Activated CD4-positive, alpha-beta T cell treated with anti-CD3 and anti-CD28 coated beads, Interleukin-2, Interleukin-6, amounts not matched to agents 100 ng/mL and 50 ng/mL, durations not matched to agents 16 hours and 8 hours (primary cell): ENCODE measurements at regions not wholly inside any gene's neighbourhood (a gene's known extent, or its start where the extent isn't known, plus 50 kb on each side); places are given as distances from the start of the nearest gene placed in this dataset.
"Not testable (repeated sequence)": the region's sequence is repeated elsewhere in the genome, so short reads cannot be mapped to it uniquely, and the experiment has no call there.

Experiments used
- DNase-seq: peaks from one replicate; pipeline ENCODE4 v3.0.0-alpha.2; 2020

DNA sequence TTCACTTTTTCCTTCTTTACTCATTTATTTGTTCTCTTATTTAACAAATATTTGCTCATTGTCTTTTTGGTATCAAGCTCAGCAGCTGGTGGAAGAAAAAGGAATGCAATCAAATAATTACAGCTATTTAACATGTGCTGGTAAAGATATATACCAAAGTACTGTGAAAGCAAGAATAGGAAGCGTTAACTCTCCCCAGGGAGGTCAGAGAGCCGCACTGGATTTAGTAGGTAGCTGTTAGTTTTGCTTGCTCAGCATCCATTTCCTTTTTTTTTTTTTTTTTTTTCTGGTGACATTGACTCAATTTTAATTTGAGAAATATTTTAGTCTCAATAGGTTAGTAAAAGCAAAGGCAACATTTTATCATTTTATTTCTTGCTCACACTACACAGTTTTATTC is 308.5 kb upstream of the MDFIC2 start:
- no peak for DNase-seq

GRCh38 chr3:70620367-70620766 is 307.9 kb upstream of the MDFIC2 start:
- DNase-seq, result no peak

- DNase-seq, result no peak
Observed at GRCh38 chr3:70618151-70618550, 305.7 kb upstream of the MDFIC2 start.

- not testable (repeated sequence) for DNase-seq
Observed at GRCh38 chr3:70617349-70617748, 304.9 kb upstream of the MDFIC2 start.

DNA sequence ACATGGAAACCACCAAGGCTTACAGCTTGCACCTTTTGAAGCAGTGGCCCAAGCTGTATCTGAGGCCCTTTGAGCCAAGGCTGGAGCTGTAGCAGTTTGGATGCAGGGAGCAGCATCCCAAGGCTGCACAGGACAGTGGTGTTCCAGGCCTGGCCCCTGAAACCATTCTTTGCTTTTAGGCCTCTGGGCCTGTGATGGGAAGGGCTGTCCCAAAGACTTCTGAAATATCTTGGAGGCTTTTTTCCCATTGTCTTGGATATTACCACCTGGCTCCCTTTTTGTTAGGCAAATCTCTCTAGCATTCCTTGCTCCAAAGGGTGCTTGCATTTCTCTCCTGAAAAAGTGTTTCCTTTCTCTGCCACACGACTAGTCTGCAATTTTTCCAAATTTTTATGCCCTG is 302.8 kb upstream of the MDFIC2 start:
- no peak for DNase-seq

GRCh38 chr3:70614111-70614510 is 301.7 kb upstream of the MDFIC2 start:
- DNase-seq, result no peak

DNA sequence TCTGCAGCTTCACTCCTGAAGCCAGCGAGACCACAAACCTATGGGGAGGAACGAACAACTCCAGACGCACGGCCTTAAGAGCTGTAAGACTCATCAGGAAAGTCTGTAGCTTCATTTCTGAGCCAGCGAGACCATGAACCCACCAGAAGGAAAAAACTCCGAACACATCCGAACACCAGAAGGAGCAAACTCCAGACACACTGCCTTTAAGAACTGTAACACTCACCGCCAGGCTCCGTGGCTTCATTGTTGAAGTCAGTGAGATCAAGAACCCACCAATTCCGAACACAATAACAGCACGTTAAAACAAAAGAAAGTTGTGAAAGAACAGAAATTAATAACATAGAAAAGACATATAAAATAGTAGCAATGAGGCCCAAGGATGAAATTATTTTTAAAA is 300.5 kb upstream of the MDFIC2 start:
- no peak for DNase-seq

DNA sequence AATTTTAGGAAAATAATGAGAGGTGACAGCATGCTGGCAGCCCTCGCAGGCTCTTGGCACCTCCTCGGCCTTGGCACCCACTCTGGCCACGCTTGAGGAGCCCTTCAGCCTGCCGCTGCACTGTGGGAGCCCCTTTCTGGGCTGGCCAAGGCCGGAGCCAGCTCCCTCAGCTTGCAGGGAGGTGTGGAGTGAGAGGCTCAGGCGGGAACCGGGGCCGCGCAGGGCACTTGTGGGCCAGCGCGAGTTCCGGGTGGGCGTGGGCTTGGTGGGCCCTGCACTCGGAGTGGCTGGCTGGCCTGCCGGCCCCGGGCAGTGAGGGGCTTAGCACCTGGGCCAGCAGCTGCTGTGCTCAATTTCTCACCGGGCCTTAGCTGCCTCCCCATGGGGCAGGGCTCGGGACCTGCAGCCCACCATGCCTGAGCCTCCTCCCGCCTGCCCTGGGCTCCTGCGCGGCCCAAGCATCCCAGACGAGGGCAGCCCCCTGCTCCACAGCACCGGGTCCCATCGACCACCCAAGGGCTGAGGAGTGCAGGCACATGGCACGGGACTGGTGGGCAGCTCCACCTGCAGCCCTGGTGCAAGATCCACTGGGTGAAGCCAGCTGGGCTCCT is 299.3 kb upstream of the MDFIC2 start:
- DNase-seq, result not testable (repeated sequence)

DNA sequence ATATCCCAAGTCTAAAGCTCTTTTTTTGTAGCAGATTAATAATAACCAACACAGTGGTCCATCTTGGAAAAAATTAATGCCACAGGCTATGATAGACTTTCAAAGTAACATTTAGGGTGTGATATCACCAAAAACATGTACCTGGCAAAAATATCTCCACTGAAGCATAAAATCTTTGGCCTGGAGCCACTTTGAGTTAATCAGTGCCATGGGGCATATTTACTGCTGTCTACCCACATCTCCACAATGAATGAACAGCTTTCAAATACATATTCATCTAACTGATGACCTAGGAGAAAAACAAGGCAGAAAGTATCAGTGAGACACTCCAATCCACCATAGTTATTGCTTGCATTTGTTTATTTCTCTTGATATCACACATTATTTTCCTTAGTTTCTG is 296.0 kb upstream of the MDFIC2 start:
- DNase-seq, result no peak

GRCh38 chr3:70607469-70607868 is 295.0 kb upstream of the MDFIC2 start:
- no peak for DNase-seq

- DNase-seq, result no peak
Observed at GRCh38 chr3:70606018-70606417, 293.6 kb upstream of the MDFIC2 start.

DNA sequence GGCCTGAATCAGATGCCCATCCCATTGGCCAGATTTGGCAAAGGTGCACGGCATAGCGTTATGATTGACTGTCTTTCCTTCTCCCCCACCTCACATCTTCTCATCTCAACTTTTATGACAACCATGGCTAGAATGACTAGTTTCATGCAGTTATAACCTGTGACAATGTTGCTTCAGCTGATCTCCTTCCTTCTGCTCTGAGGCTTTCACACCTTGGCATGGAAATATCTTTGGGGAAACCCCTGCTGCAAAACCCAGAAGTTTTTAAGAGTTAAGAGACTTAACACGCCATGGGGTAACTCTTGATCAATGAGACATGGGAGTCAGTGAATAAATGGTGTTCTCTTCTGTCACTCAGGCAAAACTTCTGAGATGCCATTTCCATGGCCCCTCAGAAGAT is 290.7 kb upstream of the MDFIC2 start:
- DNase-seq, result peak; percentile 40

- no peak for DNase-seq
Observed at GRCh38 chr3:70597312-70597711, 284.9 kb upstream of the MDFIC2 start.

DNA sequence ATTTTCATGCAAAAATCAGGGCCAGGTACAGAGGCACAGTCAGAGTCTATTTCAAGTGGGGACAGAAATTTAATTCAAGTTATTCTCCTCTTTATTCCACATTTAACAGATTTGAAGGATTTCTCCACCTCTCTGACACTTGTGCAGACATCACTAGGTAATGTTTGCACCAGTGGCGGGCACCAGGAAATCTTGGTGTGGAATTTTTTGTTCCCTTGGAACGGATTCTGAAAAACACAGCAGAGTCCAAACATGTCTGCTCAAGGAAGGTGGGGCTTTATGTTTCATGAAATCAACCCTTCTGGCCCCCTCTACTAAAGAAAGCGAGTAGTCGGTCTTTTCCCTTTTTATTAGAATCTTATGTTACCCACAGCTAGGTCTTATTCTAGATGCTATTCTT is 271.2 kb upstream of the MDFIC2 start:
- DNase-seq, result no peak

DNA sequence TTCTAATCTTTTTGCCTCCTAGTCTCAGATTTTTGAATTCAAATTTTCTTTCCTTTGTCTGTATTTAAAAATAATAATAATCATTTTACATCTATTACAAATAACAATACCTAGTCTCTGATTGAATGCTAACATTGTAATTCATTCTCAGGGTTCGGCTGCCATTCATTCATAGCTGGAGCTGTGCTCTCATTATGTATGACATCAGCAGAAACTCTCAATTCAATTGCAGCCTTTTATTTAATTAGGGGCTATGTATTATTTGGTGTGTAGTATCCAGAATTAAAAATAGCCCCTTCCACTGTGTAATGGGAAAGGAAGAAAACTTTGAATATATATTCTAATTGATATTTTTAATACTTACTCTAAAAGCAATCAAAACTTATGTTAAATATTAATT is 270.4 kb upstream of the MDFIC2 start:
- no peak for DNase-seq

- DNase-seq, result no peak
Observed at GRCh38 chr3:70580021-70580420, 267.6 kb upstream of the MDFIC2 start.

DNA sequence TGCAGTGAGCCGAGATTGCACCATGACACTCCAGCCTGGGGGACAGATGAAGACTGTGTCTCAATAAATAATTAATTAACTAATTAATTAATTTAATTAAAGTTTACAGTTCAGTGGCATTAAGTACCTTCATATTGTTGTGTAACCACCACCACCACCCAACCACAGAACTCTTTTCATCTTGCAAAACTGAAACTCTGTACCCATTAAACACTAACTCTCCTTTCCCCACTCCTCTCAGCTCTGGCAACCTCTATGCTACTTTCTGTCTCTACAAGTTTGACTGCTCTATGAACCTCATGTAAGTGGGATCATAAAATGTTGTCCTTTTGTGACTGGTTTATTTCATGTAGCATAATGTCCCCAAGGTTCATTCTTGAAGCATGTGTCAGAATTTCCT is 259.3 kb upstream of the MDFIC2 start:
- no peak for DNase-seq

- no peak for DNase-seq
Observed at GRCh38 chr3:70570584-70570983, 258.1 kb upstream of the MDFIC2 start.

- no peak for DNase-seq
Observed at GRCh38 chr3:70568626-70569025, 256.2 kb upstream of the MDFIC2 start.

DNA sequence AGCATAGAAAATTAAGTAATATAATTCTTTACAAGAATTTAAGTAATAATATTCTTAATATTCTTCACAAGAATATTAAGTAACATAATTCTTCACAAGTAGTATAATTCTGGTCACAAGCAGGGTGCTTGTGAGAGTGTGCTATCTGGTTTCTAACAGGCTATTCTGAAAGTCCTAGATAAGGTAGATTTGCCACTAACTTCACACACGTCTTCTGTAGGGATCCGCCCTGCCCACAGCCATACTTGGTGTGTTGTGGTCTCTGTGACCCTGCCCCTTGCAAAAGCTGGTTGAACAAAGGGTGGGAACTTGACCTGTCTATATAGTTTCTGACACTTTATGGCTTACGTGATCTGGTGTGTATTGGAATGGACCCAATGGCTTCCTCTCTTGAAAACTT is 253.4 kb upstream of the MDFIC2 start:
- no peak for DNase-seq

DNA sequence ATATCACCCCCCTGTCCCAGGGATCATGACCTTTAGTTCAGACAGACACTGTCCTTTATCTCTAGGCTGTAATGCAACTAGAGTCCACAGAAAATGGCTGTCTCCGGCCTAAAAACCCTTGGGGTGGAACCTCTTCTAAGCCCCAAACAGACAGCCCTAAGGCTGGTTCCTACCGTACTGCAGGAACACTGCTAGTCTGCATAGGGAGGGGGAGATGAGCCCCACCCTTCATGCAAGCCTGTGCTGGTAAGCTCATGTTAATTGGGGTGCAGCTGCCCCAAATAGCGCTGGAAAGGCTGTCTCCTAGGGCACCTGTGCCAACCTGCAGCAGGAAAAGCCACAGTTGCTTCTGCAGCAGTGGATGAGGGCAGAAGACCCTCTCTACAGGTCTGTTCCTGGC is 252.1 kb upstream of the MDFIC2 start:
- DNase-seq, result no peak

- DNase-seq, result no peak
Observed at GRCh38 chr3:70561796-70562195, 249.4 kb upstream of the MDFIC2 start.

GRCh38 chr3:70558956-70559355 is 246.5 kb upstream of the MDFIC2 start:
- DNase-seq, result no peak

- no peak for DNase-seq
Observed at GRCh38 chr3:70557976-70558375, 245.5 kb upstream of the MDFIC2 start.

GRCh38 chr3:70556056-70556455 is 243.6 kb upstream of the MDFIC2 start:
- no peak for DNase-seq

- no peak for DNase-seq
Observed at GRCh38 chr3:70554170-70554569, 241.7 kb upstream of the MDFIC2 start.
